HG03280 (cell line): ENCODE measurements at regions not wholly inside any gene's neighbourhood (a gene's known extent, or its start where the extent isn't known, plus 50 kb on each side); places are given as distances from the start of the nearest gene placed in this dataset.

ENCODE experiments used
- ATAC-seq: cut with Tn5 transposase; IDR thresholded peaks from one replicate; pipeline ENCODE4 v1.9.1; 2021; ENCODE audit warnings: mild to moderate bottlenecking, moderate library complexity; ENCODE audit not compliant: unreplicated experiment

DNA sequence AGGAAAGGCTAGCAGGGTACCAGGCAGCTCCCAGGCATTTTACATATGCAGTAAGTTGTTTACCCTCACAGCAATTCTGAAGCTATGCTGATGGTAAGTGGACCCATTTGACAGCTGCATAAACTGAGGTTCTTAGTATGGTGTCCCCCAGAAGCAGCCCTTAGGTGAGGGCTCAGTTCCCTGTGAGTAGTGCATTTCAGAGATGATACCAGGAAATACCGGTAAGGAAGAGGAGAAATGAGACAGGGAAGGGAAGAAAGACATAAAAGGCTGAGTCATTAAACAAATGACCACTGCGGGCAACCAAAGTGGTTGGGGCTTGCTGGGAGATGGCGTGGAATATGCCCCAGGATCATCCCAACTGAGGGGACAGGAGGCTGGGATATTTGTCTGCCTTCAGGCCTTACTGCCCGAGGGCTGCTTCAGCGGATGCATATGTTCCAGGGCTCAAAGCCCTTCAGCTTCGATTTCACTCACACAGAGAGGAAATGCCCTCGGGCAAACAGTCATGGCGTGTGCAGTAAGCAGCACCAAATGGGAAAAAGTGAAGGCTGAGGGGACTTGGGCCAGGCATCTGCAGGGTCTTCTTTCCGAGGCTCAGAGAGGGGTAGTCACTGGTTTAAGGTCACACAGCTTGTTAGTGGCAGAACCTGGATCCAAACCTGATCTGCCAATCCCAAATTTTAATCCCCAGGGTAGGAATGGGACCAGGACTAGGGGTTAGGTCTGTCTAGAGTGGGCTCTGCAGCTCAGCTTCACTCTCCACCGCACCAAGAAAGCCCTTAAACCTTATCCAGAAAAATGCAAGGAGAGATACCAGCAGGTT is 133.7 kb upstream of the RUNX3 start:
- ATAC-seq: no peak

DNA sequence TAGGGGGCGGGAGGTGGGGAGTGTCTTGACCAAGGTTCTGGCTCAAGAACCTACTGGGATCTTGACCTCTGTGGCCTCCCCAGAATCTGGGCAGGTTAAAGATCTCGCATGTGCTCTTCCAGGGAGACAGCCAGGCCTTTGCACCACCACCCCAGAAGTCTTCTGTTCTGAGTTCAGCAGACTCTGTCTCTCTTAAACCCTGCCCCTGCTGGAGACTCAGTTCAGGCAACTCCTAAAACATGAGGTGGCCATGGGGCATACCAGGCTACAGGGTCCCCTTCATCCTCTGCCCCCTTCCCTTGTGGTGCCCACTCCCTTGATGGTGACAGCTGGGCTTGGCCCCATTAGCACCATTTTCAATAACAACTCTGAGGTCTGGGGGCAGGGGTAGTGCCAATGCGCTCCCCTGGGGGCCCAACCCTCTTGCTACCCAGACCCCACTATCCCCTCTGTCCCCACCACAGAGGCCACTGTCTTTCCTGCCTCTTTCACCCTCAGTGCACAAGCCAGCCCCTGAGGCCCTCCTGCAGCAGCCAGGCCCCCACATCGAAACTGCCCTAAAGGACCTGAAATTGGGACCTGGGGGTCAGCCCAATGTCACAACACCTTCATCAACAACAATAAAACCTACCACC is 132.7 kb upstream of the RUNX3 start:
- ATAC-seq: no peak

DNA sequence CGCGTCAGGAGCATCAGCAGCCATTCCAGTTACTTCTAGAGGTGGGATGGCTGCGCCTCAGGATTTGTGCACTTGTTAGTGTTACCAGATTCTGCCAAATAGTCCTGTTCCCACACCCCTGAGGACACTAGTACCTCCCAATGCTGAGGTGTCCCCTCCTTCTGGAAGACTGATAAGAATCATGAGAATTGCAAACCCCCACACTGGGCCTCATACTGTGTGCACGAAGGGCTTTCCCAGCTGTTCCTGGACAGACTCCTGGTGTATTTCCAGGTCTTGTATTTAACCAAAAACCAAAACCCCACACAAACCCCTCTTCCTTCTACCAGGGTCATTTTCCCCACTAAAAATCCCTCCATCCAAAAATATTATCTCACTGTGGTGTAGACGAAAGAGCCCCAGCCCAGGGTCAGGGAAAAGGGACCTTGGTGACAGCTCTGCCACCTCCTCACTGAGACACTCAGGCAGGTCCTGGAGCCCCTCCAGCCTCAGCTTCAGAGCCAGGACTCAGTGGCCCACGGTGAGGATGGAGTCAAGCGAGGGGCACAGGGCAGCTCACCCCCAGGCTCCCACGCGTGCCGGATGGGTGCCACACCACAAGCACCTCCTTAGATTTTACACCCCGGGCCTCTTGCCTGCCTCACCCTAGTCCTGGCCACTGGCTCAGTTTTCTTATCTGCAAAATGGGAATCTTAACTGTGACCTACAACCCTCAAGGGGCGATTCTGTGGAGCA is 131.4 kb upstream of the RUNX3 start:
- ATAC-seq: no peak

DNA sequence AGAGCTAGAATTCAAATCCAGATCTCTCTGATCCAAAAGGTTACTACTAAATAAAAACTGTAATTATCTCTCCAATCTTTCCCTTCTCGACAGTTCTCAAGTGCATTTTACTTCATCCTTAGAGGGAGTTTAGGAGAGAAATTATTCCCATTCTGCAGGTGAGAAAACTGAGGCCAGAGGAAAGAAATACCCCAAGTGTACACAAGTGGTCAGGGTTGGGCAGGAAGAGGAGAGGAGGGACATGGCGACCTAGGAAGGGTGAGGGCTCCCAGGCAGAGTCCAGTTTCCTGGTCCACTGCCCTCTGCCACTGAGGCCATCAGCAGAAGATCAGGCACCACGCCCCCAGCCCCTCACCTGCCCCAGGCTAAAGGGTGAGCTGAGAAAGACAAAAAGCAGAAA is 127.1 kb upstream of the RUNX3 start:
- ATAC-seq: no peak

DNA sequence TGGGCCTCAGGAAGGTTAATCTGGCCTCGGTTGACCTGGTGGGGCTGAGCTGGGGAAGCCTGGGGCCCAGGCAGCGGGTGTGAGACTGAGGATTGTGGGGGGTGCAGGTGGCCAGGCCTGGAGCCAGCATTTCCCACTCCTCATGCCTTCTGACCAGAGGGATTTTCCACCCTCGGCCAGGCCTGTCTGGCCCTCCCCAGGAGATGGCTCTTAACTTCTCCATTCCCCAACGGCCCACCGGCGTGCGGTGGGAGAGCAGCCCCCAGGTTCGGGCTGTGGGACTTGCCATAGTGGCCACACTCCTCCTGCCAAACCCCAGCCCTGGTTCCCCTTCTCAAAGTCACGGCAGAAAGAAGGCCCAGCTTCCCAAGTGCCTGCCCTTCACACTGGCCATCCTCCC is 126.5 kb upstream of the RUNX3 start:
- ATAC-seq: no peak

DNA sequence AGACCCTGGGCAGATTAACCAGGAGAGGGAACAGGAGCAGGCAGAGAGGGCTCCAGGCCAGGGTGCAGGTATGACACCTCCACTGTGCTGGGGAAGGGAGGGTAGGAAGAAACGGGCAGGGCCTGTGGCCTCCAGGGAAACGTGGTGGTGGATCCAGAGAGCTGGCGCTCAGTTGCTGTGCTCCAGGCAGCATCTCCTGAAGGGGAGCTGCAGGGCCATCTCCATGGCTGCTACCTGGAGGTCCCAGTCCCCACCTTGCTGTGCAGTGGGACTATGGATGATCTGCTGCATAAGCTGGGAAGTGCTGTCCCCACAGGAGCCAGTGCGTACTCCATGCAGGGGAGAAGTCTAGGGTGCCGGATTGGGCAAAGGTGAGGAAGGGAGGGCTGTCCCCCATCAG is 125.9 kb upstream of the RUNX3 start:
- no peak for ATAC-seq

DNA sequence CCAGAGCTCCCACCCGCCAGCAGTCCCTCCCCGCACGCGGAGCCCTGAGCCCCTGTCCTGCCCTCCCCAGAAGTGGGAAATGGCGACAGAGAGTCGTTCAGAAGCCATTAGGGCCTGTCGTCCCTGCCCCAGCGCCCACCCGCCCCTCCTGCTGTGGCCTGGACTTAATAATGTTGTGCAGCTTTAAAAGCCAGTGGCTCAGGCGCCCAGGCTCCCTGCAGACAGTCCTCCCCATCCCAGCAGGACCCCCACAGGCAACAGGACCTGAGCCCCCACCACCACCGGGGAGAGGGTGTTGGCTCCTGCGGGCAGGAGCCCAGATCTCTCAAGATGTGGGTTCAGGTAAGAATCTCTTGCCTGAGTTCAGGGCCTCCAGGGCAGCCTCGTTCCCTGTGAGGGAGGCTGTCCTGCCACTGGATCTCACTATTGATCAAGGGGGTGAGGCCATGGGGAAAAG is 125.3 kb upstream of the RUNX3 start:
- no peak for ATAC-seq

DNA sequence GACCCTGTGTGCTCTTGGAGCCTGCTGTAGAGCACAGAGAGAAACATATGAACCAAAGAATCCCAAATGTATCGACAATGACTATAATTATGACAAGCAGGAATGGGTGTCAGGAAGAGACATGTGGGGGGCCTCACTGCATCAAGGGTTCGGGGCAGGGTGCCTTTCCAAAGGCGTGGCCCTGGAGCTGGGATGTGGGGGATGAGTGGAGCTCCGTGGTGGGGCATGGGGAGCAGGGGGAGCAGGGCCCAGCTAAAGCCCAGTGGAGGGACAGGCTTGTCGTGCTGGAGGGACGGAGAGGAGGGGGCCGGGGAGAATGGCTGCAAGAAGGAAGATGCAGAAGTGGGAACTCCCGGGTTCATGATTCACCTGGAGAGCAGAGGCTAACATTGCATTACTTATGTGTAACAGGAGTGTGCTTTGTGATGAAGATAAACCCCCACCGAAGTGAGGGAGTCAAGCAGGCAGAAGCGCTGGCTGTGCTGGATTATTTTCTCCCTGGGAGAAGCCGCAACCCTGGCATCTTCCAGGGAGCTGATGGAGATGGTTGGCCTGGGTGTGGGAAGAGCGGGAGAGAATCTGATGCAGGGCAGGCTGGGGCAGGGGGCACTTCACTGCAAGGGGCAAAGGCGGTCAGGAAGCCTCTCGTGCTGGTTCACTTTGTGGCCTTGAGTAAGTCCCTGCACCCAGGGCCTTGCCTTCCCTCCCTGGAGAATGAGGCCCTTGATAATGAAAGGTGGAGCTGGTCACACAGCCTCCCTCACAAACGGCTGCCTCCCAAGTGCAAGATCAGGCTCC is 124.6 kb upstream of the RUNX3 start:
- no peak for ATAC-seq

DNA sequence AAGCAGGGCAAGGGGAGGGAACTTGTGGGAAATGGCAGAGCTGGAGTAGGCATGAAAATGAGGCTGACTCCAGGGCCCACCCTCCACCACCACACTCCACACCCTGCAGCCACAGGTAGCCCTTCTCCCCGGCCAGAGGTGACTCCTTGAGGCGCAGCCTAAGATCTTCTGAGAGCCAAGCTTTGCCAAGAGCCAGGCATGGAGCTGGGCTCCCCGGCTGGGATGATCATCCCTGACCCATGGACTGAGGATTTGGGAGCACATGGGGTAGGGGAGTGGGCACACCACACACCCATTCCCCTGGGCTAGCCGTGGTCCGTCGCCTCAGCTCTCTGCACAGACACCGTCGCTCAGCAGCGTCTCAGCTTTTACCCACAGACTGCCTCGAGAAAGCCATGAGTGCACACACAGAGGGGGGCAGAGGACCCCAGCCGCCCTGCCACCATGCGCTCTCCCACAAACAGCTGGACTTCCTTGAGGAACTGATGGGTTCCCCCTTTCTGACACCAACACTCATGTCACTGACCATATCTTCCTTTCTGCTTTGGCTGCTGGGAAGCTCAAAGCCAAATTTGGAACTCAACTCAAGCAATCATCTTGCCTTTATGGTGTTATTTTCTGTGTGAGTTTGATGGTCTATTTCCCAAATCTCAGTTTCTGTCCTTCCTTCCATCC is 123.6 kb upstream of the RUNX3 start:
- ATAC-seq: no peak

DNA sequence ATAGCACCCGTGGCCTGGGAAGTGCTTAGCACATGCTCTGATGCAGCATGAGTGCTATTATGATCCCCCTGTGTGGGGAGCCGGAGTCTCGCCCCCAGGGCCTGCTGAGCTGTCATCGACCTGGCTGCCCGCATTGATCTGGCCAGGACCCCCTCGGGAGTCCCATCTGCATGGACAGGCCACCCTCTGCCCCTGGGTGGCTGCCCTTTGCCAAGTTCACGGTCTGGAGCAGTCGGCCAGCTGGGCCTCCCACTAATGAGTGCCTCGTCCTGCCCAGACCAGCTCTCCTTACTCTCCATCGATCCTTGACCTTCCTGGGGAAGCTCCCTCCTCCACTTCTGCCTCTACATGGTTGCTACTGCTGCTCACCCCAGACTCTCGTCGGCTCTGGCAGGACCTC is 121.8 kb upstream of the RUNX3 start:
- no peak for ATAC-seq

DNA sequence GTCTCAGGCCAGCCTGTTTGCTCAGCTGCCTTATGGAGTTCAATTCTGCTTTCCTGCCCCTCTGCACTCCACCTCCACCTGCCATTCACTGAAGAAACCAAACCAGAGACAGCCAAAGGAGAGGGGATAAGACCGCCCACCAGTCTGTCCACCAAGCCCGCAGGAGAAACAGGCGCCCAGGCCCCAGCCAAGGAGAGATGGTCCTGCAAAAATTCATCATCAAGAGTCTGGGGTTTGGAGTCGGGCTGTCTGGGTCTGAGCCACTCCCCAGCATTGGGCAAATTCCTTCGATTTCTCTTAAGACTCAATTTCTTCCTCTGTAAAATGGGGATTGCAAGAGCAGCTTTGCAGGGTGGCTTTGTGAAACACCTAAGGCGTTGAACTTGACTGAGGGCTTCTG is 121.4 kb upstream of the RUNX3 start:
- no peak for ATAC-seq

DNA sequence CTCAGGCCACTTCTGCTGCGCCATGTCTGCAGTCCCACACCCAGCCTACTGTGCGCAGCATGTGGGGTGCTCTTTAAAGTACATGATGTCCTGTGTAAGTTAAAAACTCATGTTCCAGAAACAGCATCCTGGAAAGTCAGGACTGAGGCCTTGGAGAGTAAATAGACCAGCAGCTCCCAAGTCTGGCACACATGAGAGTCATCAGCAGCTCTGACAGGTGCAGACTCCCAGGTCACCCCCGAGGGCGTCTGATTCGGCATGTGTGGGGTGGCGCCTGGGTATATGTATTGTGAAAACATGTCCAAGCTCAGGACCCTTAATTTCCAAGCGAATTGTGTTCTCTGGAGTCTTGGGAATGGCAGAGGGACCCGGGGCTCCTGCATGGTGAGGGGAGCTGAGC is 120.1 kb upstream of the RUNX3 start:
- no peak for ATAC-seq

DNA sequence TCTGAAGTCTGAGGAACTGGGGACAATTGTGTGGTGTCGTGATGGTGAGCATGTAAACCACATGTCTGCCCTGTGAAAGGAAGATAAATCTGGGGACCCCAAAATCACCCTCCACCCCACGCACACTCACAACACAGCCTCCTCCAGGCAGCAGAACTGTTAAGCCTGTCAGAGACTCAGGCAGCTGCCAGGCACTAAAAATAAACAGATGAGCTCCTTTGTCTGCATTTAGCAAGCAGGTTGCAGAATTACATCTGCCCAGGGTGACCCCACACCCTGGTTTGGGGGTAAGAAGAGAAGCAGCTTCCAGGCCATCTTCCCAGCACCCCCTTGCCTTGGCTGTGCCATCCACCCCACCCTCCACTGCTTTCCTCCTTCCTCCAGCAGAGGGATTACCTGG is 119.1 kb upstream of the RUNX3 start:
- ATAC-seq: no peak

DNA sequence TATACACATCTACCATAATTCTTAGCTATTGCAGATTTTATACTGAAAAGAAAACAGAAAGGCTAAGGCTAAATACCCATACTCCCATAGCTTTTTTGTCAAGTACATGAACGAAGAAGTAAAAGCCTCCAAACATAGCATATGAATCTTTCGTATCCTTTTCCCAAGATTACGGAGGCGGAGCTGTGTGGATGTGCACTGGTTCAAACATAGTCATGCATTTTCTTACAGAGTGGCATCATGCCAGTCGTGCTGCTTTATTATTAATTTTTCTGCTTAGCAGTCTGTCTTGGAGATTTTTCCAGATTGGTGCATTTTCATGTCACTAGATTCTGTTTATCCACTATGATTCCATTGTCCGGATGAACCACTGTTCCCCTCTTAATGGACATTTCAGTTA is 118.7 kb upstream of the RUNX3 start:
- ATAC-seq: no peak

DNA sequence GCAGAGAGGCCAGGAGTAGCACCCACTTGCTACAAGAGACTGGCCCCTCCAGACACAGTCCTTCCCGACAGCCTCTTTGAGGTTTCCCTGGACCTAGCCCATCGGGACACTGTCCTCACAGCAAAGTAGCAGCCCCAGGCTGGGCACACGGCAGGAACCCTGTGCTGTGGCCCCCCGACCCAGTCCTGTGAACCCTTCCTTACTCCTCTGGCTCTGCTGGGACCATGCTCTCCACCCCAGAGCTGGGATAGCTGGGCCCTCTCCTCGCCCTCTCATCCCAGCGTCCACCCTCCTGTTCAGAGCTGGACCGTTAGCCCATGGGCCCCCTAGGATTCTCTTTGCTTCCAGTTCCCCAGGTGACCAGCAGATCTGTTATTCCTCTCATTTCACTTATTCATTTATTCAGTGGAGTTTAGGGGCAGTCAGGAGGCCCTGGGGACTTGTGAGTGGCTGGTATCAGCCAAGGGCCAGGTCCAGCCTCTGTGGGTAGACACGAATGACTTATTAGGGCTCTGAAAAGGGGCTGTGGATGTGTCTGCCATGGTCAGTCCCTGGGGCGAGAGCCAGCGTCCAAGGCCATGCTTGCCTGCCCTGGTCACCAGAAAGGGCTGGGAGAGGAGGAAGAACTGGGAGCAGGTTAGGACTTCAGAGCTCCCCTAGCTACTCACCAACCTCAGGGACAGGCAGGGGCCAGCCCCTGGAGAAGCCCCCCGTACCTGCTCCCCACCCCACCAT is 117.6 kb upstream of the RUNX3 start:
- ATAC-seq: no peak

DNA sequence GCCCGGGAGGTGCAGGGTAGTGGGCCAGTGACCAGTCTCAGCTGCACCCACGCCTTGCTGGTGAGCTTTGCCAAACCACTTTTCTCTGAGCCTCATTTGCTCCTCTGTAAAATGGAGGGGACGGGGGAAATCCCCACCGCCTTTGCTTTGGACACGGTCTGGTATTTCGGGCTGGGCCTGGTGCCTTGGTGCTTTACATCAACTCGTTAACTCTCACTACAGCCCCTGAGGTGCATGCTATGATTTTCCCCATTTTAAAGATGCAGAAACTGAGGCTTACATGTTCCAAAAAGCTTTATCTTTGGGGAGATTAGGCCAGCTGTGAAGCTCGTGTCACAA is 116.1 kb upstream of the RUNX3 start:
- no peak for ATAC-seq

DNA sequence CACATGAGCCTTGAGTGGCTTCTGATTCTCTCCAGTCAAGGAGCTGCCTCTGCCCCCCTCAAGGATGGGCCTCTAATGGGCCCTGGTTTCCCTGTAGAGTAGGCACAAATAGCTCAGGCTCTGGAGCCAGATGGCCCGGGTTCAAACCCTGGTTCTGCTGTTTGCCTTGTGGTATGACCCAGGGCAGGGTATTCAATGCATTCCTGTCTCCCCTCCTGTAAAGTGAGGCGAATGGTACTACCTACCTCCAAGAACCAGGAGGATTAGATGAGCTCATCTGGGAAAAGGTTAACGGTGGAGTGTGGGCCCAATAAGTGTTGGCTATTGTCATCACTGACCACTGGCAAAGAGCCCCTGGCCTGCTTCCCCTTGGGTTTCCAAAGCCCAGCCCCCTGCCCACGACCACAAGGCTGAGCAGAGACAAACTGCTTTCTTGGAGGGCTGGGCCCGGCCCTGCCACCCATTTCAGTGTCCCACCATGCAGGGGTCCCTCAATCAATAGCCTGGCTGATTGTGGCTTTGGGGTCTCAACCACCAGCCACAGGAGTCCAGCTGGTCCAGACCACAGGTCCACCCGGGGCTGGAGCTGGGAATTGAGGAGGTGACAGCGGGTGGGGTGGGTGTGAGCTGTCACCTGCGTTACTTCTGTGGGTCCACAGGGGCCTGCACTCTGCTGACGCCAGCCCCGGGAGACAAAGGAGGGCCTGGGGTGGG is 115.6 kb upstream of the RUNX3 start:
- ATAC-seq: no peak

DNA sequence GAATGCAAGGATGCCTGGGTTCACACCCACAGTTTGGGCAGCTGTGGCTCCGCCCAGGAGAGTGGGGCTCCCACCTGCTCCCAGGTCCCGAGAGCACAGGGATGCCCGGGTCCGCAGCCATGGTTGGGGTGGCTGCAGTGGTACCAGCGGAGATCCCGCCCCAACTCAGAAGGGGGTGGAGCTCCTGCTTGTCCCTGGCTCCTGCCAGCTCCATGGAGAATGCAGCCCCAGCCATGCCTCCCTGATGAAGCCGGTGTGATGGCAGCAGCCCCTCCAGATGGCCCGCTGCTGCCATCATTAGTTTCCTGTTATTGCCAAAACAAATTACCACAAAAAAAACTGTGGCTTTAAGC is 113.1 kb upstream of the RUNX3 start:
- ATAC-seq: no peak
